Thoracic aorta (tissue), 2 donors: ENCODE measurements at regions not wholly inside any gene's neighbourhood (a gene's known extent, or its start where the extent isn't known, plus 50 kb on each side); places are given as distances from the start of the nearest gene placed in this dataset.

Experiments used
- ATAC-seq: fragments of 150-250 bp; one replicate; pipeline ENCODE4 v1.8.0; 2017; ENCODE audit warnings: low read depth; ENCODE audit not compliant: insufficient number of reproducible peaks, low FRiP score
- DNase-seq: peaks from one replicate; pipeline ENCODE4 v3.0.0-alpha.2; 2020; ENCODE audit warnings: low spot score
- H3K27ac ChIP-seq, 2 donors: fragments of 200-600 bp; sonication (generic); 1 replicate in 1 of 2; 2 replicates in 1 of 2; pipeline ENCODE4 v1.5.1; 2016; ENCODE audit warnings: mild to moderate bottlenecking in 2 of 2, moderate library complexity in 2 of 2
- H3K27me3 ChIP-seq: fragments of 200-600 bp; sonication (generic); replicated peaks from 2 replicates; pipeline ENCODE4 v1.6.0; 2016; ENCODE audit warnings: mild to moderate bottlenecking; ENCODE audit not compliant: insufficient read depth
- H3K36me3 ChIP-seq: fragments of 200-600 bp; sonication (generic); one replicate; pipeline ENCODE4 v1.5.1; 2016
- H3K4me1 ChIP-seq, 2 donors: fragments of 200-600 bp; sonication (generic); 1 replicate in 1 of 2; 2 replicates in 1 of 2; pipeline versions ENCODE4 v1.5.1 to v1.6.0; 2016; ENCODE audit warnings: low read depth in 2 of 2, mild to moderate bottlenecking in 1 of 2; ENCODE audit not compliant: control insufficient read depth in 1 of 2
- H3K4me3 ChIP-seq: fragments of 200-600 bp; sonication (generic); 2 replicates; pipeline ENCODE4 v1.5.1; 2016; ENCODE audit warnings: mild to moderate bottlenecking
- H3K9me3 ChIP-seq: fragments of 200-600 bp; sonication (generic); 2 replicates; pipeline ENCODE4 v1.5.1; 2016
- CTCF ChIP-seq: fragments of 200-600 bp; sonication (generic); IDR thresholded peaks from one replicate; pipeline ENCODE4 v1.5.1; 2019; ENCODE audit warnings: antibody characterized with exemption

DNA sequence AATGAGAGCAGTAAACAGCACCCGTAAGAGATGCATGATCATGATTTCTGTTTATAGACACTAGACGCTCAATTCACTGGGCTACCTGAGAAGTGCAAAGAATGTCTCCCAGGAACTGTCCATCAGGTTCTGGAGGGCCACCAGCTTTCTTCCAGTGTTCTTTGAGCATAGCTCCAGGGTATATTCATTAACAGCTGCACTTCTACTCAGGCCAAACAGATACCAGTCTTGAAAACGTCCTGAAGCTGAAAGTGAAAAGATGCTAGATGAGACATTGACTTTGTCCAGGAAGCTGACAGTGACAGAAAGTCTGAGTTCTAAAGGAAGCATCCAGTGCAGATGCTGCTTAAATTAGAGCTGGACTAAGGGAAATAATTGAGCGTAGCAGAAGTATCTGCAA is 488.7 kb upstream of the TYRP1 start:
- ATAC-seq (no peak), DNase-seq (no peak)
- Histone ChIP-seq H3K4me3 (no peak overlapping the region), H3K4me1 (no peaks in the 10 kb centered on the region), H3K36me3 (no peaks in the 10 kb centered on the region), H3K27ac (no peak overlapping the region), H3K27me3 (no peaks in the 10 kb centered on the region), H3K9me3 (no peaks in the 10 kb centered on the region)
- TF ChIP-seq CTCF: no peak

DNA sequence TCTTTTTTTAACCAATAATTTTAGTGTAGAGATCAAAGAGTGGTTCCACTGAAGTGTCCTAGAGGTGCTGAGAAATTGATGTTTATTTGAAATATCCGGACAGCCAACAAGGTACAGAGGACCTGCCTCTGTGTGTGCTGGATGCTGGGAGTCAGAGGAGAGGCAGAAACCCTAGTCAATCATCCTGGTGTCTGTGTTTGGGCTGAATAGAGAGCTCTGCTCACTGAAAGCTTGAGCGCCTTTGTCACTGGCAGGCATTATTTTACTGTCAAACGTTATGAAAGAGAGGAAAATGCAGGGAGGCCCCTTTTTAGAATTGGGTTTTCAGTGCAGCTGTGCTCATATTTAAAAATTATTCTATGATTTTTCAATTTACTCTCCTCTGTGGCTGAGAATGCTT is 480.3 kb upstream of the TYRP1 start:
- Histone ChIP-seq H3K4me3 (no peak overlapping the region), H3K9me3 (no peaks in the 10 kb centered on the region), H3K27ac (no peak overlapping the region), H3K4me1 (no peaks in the 10 kb centered on the region), H3K27me3 (no peaks in the 10 kb centered on the region), H3K36me3 (no peaks in the 10 kb centered on the region)
- ATAC-seq (no peak), DNase-seq (no peak)
- TF ChIP-seq CTCF: no peak

GRCh38 chr9:12221470-12221869 is 471.7 kb upstream of the TYRP1 start:
- Histone ChIP-seq H3K4me1 (no peaks in the 10 kb centered on the region), H3K9me3 (no peaks in the 10 kb centered on the region), H3K4me3 (no peak overlapping the region), H3K36me3 (no peaks in the 10 kb centered on the region), H3K27me3 (no peaks in the 10 kb centered on the region), H3K27ac (no peak overlapping the region)
- no peak for TF ChIP-seq CTCF
- ATAC-seq (no peak), DNase-seq (no peak)

DNA sequence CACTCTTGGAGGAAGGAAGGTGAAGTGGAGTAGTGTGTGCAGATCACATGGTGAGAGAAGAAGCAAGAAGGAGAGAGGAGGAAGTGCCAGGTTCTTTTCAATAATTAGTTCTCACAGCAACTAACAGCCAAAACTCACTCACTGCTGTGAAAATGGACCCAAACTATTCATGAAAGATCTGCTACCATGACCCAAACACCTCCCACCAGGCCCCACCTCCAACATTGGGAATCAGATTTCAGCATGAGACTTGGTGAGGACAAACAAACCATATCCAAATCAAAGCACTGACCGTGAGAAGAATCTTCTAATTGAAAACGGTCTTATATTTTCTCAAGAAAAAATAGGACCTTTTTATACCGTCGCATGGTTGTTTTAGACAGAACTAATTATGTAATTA is 468.7 kb upstream of the TYRP1 start:
- H3K27me3 ChIP-seq: no peaks in the 10 kb centered on the region
- H3K4me1 ChIP-seq: no peaks in the 10 kb centered on the region
- no peaks in the 10 kb centered on the region for H3K36me3 ChIP-seq
- no peaks in the 10 kb centered on the region for H3K9me3 ChIP-seq
- DNase-seq (no peak), ATAC-seq (no peak)
- no peak for TF ChIP-seq CTCF
- no peak overlapping the region for H3K4me3 ChIP-seq
- no peak overlapping the region for H3K27ac ChIP-seq

- TF ChIP-seq CTCF: no peak
- no peak for ATAC-seq
- Histone ChIP-seq H3K9me3 (peaks cover 4% of the 10 kb centered on the region), H3K27ac (no peak overlapping the region), H3K27me3 (peaks cover 3% of the 10 kb centered on the region), H3K4me3 (no peak overlapping the region), H3K4me1 (no peaks in the 10 kb centered on the region), H3K36me3 (no peaks in the 10 kb centered on the region)
- DNase-seq: no peak
Measured at GRCh38 chr9:12230708-12231107, 462.5 kb upstream of the TYRP1 start.
